ENCODE measurements at regions not wholly inside any gene's neighbourhood (a gene's known extent, or its start where the extent isn't known, plus 50 kb on each side); places are given as distances from the start of the nearest gene placed in this dataset.

GRCh38 chr3:109774108-109774507 lies 436.8 kb upstream of the DPPA4 start:
- peaks cover 0 to 9% of the 10 kb centered on the region in 2 donors for H3K9me3 ChIP-seq
- H3K4me1 ChIP-seq = no peaks in the 10 kb centered on the region
- no peak for DNase-seq (ENCODE audit: low spot score)
- H3K36me3 ChIP-seq = no peaks in the 10 kb centered on the region
- TF ChIP-seq CTCF (IDR thresholded peaks at IDR 0.05) = no peak
- H3K27me3 ChIP-seq = no peaks in the 10 kb centered on the region
- no peak overlapping the region for H3K27ac ChIP-seq
- H3K4me3 ChIP-seq = no peak overlapping the region

DNA sequence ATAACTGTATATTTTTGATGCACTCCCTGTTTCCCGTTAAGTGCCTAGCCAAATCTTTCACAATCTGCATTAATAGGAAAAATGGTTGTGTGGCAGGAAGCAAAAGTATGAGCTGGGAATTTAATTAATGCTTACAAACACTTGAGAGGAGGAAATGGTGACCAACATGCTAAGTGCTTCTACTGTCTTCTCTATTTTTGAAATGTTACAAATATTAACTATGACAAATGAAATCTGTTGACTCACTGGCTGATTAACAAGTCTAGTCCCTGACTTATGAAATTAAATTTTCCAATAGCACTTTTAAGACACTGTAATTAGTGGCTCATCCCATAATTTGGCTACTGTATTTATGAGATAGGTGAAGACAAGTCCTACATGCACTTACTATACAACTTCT lies 446.9 kb upstream of the DPPA4 start:
- no peaks in the 10 kb centered on the region for H3K27me3 ChIP-seq
- TF ChIP-seq CTCF (IDR thresholded peaks at IDR 0.05) = no peak
- no peak overlapping the region for H3K27ac ChIP-seq
- H3K4me1 ChIP-seq = no peaks in the 10 kb centered on the region
- peaks cover 0 to 5% of the 10 kb centered on the region in 2 donors for H3K9me3 ChIP-seq
- DNase-seq (ENCODE audit: low spot score) = no peak
- H3K4me3 ChIP-seq = no peak overlapping the region
- H3K36me3 ChIP-seq = no peaks in the 10 kb centered on the region

GRCh38 chr3:109784852-109785631 lies 447.7 kb upstream of the DPPA4 start:
- Histone ChIP-seq H3K27me3 (no peaks in the 10 kb centered on the region), H3K9me3 (no peaks in the 10 kb centered on the region), H3K36me3 (no peaks in the 10 kb centered on the region), H3K4me3 (no peak overlapping the region), H3K4me1 (no peaks in the 10 kb centered on the region), H3K27ac (no peak overlapping the region)
- DNase-seq (ENCODE audit: low spot score) = no peak
- no peak for TF ChIP-seq CTCF (IDR thresholded peaks at IDR 0.05)

- H3K4me3 ChIP-seq = no peak overlapping the region
- H3K4me1 ChIP-seq = no peaks in the 10 kb centered on the region
- H3K36me3 ChIP-seq = no peaks in the 10 kb centered on the region
- no peaks in the 10 kb centered on the region for H3K27me3 ChIP-seq
- H3K27ac ChIP-seq = no peak overlapping the region
- no peak for DNase-seq (ENCODE audit: low spot score)
- H3K9me3 ChIP-seq = no peaks in the 10 kb centered on the region
- TF ChIP-seq CTCF (IDR thresholded peaks at IDR 0.05) = no peak
Observed at GRCh38 chr3:109803274-109803673, 465.9 kb upstream of the DPPA4 start.

- Histone ChIP-seq H3K27ac (no peak overlapping the region), H3K9me3 (no peaks in the 10 kb centered on the region), H3K36me3 (no peaks in the 10 kb centered on the region), H3K27me3 (no peaks in the 10 kb centered on the region), H3K4me3 (no peak overlapping the region), H3K4me1 (no peaks in the 10 kb centered on the region)
- DNase-seq (ENCODE audit: low spot score) = no peak
- no peak for TF ChIP-seq CTCF (IDR thresholded peaks at IDR 0.05)
Observed at GRCh38 chr3:109804697-109805096, 467.4 kb upstream of the DPPA4 start.

GRCh38 chr3:109806929-109807328 lies 469.6 kb upstream of the DPPA4 start:
- DNase-seq (ENCODE audit: low spot score) = no peak
- H3K4me3 ChIP-seq = no peak overlapping the region
- no peaks in the 10 kb centered on the region for H3K4me1 ChIP-seq
- H3K27me3 ChIP-seq = no peaks in the 10 kb centered on the region
- H3K9me3 ChIP-seq = no peaks in the 10 kb centered on the region
- no peaks in the 10 kb centered on the region for H3K36me3 ChIP-seq
- TF ChIP-seq CTCF (IDR thresholded peaks at IDR 0.05) = no peak
- no peak overlapping the region for H3K27ac ChIP-seq

Measured in right atrium auricular region (tissue), 2 donors.